IPS DF 4.7 (cell line): ENCODE measurements at regions not wholly inside any gene's neighbourhood (a gene's known extent, or its start where the extent isn't known, plus 50 kb on each side); places are given as distances from the start of the nearest gene placed in this dataset.
"Not testable (repeated sequence)": the region's sequence is repeated elsewhere in the genome, so short reads cannot be mapped to it uniquely, and the experiment has no call there.

Experiments
- DNase-seq: peaks from one replicate; pipeline ENCODE4 v3.0.0-alpha.2; 2013; ENCODE audit warnings: low spot score; ENCODE audit errors: extremely low read depth

DNA sequence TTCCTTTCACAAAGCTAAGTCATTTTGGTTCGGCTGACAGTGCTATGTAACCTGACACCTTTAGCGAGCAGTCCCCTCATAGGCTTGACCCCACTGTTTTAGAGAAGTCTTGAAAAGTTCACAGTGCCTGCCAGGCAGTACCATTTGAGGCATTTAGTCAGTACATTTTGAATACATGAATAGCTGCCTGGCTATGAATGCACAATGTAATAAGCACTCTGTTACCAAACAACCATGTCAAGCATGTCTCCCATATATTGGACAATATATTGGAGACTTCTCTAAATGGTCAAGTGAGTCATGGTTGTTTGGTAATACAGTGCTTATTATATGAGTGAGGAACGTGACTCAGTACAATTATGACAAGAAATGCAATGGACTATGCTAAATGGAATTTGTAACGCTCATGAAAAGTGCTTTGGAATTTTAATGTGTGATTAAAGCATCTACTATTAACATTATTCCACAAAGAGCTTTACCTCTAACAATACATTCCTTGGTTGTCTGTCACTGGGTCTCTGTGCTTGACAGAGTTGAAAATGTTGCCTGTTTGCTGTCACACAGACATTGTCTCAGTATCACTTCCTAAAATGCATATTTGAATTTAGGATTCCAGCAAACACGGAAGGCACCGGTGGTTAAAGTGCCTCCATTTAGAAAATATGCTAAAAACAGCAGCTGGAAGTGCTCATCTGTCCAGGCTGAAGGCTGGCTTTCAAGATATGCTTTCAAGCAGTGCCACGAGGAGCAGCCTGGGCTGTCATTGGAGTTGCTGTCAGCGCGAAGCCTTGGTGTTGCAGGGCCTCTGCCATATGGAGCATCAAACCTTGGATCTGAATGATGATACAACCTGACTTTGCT is 458.6 kb downstream of the FBXO15 start:
- DNase-seq: no peak

- DNase-seq: no peak
Measured at GRCh38 chr18:73688161-73688560, 459.5 kb downstream of the FBXO15 start.

GRCh38 chr18:73684647-73685046 is 463.0 kb downstream of the FBXO15 start:
- DNase-seq: no peak

GRCh38 chr18:73683409-73684238 is 464.0 kb downstream of the FBXO15 start:
- DNase-seq: no peak

DNA sequence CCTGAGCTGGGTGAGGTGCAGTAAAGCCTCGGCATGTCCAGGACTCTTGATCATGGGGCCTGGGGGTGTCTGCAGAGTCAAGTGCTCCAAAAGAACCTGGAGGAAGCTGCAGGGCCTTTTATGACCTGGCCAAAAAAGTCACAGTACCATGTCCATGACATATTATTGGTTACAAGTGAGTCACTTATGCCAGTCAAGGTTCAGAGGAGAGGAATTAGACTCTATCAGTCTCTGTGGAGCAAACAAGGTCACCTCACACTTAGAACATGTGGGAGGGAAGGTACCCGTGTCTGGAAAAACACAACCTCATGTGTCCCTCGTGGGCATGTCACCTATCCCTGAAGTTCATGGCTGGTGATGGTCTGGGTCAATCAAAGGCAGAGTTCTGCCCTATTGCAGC is 465.7 kb downstream of the FBXO15 start:
- DNase-seq: no peak

DNA sequence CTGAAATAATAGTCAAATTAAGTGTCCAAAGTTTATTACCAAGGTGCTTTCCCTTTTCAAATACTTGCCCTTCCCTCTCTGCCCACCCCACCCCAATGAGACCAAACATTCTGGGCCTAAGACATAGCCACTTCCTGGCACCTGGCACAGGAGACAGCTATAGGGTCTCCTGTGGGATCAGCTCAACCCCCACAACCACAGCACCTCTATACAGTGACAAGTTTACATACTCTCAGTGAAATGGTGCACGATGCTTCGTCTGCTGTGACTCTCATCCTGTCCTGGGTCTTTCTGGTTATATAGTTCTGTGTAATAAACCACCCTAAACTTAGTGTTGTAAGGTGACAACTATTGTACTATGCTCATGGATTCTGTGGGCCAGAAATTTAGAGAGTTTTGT is 466.2 kb downstream of the FBXO15 start:
- DNase-seq: no peak

DNA sequence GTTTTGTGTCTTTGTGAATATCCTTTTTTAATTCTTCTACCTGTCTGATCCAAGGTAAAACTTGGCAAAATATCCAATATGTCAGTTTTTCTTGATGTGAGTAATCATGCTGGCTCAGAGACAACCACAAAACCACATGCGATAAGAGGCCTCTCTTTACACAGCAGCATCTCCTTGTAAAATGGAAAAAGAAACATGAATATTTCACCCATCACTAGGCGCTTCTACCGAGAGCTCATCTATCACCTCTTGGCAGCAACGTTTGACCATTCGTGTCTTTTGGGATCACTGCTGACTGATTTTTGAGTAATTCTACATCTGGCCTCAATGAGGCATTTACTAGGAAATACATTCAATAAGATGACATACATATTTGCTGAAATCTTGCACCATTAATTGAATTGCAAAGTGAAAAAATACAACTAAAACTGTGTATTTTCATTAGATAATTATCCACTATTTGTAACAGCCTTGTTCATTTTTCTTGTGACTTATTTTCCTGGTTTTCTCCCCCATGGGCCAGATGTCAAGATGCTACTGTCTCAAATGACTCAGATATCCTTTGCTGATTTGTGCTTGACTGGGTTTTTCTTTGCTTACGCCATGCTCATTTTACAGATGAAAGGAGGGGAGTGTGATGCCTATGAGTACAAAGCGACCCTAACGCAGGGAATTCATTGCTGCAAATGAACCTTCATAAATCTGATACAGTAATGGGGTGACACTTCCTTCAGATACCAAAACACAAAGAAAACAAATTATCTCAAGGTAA is 467.5 kb downstream of the FBXO15 start:
- DNase-seq: no peak

- no peak for DNase-seq
Measured at GRCh38 chr18:73677450-73677849, 470.2 kb downstream of the FBXO15 start.

DNA sequence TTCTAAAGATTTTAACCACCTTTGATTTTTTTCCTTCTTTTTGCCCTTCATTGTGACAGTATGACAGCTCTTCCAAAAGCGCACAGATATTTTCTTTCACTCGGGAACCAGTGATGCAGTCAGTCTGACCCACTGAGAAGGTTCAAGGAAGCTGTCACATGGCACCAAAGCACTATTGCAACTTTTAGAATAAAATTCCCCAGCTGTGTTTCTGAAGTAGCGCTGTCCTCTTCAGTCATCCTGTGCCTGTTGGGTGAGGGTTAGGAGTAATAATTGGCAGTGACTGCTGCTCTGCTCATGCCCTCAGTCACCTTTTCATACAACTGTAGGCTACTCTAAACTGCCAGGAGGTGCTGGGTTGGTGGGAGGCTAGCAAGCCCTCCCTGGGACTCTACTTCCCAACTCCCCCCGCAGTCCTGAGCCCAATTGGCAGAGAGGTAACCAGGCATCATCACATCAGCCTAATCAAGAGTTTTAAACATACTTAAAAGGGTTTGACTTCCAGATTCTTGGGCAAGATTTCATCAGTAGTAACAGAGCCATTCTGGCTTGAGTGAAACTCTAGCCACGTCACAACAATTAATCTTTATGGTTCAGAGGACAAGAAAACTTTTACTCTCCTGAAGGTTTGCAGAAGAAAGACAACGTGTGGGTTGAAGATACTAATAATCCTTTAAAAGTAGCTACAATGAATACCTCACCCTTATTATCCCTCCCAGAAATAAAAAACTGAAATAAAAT is 473.3 kb downstream of the FBXO15 start:
- no peak for DNase-seq

GRCh38 chr18:73671480-73671879 is 476.2 kb downstream of the FBXO15 start:
- not testable (repeated sequence) for DNase-seq

- DNase-seq: no peak
Measured at GRCh38 chr18:73670524-73670923, 477.1 kb downstream of the FBXO15 start.

DNA sequence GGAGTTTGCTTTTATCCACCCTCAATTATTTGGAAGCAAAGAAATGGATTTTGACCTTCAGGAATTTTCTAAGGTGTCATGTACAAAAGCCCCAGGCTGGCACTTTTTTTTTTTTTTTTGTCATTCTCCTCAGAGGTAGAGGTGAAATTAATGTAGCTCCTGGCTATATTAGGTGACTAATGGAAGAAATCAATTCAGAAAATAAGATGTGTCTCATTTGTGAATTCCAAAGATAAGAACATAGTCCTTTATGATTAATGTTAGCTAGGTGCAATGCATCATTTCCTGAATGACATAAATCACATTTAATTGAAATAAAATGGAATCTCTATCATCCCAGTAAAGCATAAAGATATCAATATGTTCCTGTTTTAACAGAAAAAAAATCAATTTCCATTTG is 477.6 kb downstream of the FBXO15 start:
- DNase-seq: no peak

DNA sequence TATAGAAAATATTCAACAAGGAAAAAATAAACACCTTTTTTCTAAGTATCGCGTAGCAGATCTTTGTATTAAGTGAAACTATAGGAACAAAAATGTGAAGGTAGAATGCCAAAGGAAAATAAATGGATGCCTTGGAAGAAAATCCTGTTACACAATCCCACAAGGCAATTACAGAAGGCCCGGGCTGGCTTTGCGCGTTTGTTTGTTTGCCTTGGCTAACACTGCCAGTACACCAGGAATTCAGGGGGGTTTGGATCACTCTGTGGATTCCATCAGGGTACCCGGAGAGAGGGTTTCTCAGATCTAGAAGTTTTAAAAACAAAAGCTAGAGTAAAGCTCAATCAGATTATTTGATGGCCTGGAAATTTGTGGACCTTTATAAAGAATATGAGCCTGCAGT is 478.3 kb downstream of the FBXO15 start:
- no peak for DNase-seq

- no peak for DNase-seq
Measured at GRCh38 chr18:73668051-73668450, 479.6 kb downstream of the FBXO15 start.

DNA sequence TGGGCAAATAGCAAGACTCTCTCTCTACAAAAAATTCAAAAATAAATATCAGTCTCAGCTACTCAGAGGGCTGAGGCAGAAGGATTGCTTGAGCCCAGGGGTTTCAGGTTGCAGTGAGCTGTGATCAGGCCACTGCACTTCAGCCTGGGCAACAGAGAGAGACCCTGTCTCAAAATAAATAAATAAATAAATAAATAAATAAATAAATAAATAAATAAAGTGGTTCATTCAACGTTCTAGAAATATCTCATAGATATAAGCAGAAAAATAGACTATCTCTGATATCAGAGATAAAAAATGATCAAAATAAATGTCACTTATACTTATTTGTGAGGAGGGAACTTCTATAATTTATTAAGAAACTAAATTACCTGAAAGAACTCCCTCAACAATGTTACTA is 480.9 kb downstream of the FBXO15 start:
- DNase-seq: no peak

DNA sequence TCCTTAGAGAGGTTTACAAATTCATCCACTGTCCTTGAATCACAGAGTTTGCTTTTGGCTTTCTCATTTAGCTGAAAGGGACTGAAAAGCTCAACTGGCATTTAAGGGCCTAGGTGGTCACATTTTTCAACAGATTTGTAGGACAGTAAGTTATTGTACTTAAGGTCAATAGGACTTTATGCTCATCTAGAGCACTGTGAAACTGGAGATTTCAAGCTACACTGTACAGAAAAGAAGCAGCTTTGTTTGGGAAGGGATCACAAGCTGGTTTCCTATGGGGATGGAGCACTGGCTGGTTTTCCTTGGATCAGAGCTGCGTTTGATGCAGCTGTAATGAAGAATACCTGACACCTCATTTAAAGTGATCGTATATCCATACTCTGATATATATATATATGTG is 482.7 kb downstream of the FBXO15 start:
- DNase-seq: no peak

GRCh38 chr18:73663581-73663980 is 484.1 kb downstream of the FBXO15 start:
- no peak for DNase-seq

GRCh38 chr18:73662421-73662820 is 485.2 kb downstream of the FBXO15 start:
- no peak for DNase-seq

DNA sequence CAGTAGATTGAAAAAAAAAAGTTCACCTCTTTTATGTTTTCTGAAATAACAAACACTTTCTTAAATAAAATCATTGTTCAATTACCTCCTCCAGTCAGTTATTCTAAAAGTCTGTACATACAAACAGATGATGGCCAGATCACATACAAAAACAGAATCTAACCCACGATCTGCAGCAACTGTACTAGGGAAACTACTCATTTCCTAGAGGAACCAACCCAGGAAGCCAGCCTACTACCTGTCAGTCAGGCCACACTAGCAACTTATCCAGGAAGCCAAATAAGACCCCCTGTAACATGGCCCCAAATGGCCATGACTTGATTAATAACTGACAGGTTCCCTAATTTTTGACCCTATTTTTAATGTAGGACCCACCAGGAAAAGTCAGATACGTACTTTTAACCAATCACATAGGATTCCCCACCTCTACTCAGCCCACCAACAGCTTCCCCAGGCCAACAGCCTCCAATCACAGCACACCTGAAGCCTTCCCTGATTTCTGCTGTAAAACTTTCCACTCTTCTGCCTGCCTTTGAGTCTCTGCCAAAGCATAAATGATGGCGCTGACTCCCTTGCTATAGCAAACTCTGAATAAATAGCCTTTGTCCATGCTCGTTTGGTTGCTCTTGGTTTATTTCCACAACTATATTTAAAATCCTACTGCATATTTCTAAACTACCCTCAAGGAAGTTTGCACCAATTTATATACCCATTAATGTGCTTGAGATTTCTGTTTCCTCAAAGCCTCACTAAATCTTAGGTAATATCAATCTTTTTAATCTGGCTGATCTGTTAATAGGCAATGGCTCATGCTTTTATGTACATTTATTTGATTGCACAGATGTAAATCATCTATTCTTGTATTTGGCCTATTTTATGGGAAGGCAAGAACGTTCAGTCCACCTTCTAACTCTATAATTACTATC is 486.4 kb downstream of the FBXO15 start:
- no peak for DNase-seq

- DNase-seq: no peak
Measured at GRCh38 chr18:73656691-73657090, 490.9 kb downstream of the FBXO15 start.
